Activated CD4-positive, alpha-beta T cell treated with anti-CD3 and anti-CD28 coated beads, Interleukin-2, amount 50 U/mL, for 1 hour (primary cell): ENCODE measurements at regions not wholly inside any gene's neighbourhood (a gene's known extent, or its start where the extent isn't known, plus 50 kb on each side); places are given as distances from the start of the nearest gene placed in this dataset.
"Not testable (repeated sequence)": the region's sequence is repeated elsewhere in the genome, so short reads cannot be mapped to it uniquely, and the experiment has no call there.

Experiments used
- DNase-seq: peaks from one replicate; pipeline ENCODE4 v3.0.0-alpha.2; 2020

DNA sequence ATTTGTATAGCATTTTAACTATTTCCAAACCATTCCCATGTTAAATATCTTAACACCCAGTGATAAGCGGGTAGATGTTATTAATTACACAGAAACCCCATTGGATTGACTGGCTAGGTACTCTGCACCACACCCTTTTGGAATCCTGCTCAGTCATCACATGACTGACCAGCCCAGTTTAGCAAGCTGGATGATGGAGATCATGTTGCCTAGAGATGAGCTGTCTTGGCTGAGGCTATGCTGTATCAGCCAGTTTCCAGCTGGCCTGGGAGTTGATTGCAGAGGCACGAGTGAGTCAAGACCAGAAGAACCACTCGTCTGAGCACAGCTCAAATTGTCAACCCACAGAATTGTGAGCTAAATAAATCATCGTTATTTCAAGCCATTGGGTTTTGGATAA, 124.6 kb downstream of the ZNF621 start:
- no peak for DNase-seq

DNA sequence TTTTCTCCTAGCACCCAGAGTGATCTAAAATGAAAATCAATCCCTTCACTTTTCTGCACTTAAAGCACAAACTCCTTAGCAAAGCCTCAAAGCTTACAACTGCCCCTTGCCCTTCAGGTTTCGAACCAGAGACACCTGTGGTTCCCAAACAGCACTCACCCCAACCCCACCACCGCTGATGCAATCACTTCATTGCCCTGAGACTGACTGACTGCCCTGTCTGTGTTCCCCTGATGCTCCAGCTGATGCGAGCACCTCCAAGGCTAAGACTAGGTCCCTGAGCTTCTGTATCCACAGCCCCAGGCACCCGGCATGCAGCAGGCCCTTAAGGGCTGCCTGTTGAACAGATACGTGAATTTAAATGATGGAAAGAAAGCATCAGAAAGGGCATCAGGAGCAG, 127.3 kb downstream of the ZNF621 start:
- no peak for DNase-seq

DNA sequence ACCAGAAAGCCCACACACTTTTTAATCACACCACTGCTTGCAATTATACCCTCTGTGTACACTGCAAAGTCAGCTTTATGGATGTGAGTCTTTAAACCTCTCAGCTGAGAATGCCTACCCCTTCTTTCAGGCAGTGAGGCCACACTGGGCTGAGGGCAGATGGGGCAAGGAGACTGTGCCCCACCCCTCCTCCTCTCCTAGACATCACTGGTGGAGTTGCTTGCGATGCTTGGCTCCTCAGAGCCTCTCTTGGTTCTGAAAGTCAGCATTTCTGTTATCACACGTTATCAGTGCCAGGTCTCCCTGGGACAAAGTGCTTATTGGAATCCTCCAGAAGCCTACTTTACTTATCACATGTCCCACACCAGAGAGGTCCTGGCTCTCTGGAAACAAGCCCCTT, 128.2 kb downstream of the ZNF621 start:
- no peak for DNase-seq

DNA sequence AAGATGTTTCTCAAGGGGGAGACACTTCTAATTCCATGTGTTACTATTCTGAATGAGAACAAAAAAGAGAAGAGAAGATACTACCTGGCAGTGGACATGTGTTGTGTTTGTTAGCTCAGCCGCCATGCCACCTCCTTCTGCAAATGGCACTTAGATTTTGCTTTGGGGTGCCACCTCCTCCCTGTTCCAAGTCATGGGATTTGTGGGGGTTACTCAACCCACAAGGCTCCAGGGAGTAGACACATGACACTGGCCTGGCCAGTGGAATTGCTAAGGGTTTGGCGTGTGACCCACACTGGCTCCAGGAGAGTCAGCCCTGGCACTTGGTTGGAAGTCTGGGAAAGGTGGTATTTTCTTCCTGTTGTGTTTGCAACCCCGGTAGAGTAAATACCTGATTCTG, 129.1 kb downstream of the ZNF621 start:
- DNase-seq = no peak

DNA sequence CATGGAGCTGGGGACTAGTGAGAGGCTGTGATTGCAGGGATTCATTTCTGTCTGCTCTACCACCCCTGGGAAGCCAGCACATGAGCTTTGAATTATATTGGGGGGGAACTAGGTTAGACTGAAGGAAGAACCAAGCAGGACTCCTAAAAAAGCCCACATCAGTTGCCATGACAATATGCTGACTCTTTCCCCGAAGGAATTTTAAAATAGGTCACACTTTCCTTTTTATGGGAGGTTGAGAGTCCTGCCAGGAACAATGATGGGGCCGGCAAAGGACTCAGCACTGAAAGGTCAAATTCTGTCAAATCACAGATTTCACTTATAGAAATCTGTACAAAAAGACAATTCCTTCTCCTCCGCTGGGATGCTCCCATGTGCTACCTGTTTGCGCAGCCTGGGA, 130.8 kb downstream of the ZNF621 start:
- DNase-seq = no peak

DNA sequence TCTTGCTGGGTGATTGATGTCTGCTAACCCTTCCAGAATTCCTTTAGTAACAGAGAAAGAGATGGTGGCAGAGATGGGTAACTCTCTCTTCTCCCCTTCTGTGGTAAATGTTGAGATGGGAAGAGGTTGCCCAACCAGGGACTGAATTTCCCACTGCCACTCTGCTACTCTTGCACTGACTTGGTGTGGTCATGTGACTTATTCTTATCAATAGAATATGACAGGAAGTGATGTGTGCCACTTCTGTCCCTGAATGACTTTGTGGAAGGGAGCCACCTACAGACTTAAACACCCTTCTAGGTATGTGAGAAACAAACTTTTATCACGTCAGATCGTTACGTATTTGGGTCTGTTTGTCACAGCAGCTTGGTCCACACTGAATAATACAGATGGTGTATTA, 132.9 kb downstream of the ZNF621 start:
- no peak for DNase-seq

DNA sequence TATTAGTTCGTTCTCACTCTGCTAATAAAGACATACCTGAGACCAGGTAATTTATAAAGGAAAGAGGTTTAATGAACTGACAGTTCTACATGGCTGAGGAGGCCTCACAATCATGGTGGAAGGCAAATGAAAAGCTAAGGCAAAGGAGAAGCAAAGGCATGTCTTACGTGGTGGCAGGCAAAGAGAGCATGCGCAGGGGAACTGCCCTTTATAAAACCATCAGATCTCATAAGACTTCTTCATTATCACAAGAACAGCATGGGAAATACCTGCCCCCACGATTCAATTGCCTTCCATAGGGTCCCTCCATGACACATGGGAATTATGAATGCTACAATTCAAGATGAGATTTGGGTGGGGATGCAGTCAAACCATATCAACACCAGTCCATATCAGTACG, 133.5 kb downstream of the ZNF621 start:
- DNase-seq = no peak

DNA sequence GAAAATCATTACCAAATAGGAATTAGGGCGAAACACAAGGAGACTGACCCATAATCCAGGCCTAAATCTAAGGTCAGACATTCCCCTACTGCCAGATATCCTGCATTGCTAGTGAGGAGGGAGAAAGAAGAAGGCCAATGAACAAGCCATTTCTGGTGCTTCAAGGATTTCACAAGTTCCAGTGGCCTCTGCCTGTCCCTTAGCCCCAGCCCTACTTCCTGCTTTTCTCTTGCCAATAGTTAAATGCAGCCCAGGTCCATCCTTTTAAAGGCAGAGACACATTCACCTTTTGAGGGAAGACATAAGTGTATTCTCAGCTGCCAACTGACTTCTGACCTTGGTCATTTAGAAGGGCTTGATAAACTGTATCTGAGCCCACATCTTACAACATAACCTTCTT, 135.8 kb downstream of the ZNF621 start:
- no peak for DNase-seq

DNA sequence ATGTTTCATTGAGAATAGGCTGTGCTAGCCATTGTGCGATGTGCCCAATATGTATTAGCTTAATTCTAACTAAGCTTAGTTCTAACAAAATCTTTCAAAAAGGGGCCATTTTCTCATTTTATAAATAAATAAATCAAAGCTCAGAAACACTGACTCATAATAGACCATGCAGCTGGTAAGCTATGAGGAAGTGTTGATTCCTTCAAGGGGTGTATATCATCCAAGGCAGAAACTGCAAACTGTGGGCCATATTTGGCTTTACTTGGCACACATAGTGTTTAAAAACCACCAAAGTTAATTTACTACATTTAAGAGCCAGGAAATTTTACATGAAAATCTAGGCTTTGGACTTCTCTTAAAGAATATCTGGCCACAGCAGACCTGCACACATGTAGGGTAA, 136.5 kb downstream of the ZNF621 start:
- DNase-seq = no peak

DNA sequence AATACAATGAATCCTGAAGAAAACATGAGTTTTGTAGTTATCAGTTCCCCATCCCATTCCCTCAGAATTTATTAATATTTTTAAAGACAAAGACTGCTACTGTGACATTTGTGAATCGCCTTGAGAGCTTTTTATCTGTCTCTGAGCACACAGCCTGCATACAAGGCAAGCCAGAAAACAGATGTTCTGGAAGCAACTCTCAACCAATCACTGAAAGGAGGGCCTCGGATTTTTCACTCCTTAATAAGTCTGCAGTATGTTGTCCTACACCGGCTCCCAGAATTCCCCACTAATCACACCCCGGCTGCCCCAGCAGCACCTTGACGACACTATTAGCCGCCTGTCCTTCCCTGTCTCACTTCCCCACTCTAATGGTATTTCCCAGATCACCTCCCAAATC, 138.5 kb downstream of the ZNF621 start:
- no peak for DNase-seq

DNA sequence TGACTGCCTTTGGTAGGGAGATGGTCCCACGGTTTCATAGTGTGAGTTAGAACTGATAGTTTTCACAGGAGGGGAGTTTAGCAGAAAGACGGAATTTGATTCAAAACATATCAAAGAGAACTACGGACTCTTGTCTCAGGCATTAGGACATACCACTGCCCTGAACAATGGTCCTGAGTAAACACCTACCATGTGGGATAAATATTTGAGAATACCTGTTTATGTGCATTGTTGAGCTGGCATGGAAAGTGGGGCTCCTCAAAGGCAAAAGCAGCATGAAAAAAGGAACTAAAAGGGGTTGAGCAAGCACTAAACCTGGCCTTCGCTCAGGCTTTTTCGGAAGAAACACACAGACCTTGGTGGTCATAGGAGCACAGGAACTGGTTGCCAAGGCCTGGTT, 144.4 kb downstream of the ZNF621 start:
- DNase-seq = no peak

DNA sequence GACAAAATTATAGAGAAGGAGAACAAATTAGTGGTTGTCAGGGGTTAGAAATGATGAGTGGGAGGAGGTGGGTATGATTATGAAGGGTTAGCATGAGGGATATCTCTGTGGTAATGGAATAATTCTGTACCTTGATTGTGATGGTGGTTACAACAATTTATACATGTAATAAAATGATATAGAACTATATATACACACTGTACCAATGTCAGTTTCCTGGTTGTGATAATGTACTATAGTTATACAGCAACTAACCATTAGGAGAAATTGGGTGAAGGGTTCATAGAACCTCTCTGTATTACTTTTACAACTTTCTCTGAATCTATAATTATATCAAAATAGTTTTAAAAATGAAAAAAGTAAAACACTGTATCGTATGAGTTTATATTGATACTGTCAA, 148.1 kb downstream of the ZNF621 start:
- no peak for DNase-seq

DNA sequence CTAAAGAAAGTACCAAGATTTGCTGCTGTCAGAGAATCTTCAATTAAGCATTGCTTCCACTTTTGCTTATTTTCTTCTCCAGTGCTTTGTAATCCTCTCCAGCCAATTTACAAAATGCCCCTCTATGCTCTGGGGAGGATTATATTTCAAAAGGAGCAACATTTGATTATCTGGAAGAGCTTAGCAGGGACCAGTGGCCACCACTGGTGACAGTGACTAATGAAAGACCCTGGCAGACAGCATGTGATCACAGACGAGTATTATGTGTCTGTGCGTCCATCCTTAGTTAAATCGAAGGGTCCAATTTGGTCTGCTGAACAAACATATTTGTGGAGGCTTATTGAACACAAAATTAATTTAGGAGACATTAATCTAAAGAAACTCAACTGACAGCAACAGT, 152.6 kb downstream of the ZNF621 start:
- DNase-seq = no peak

DNA sequence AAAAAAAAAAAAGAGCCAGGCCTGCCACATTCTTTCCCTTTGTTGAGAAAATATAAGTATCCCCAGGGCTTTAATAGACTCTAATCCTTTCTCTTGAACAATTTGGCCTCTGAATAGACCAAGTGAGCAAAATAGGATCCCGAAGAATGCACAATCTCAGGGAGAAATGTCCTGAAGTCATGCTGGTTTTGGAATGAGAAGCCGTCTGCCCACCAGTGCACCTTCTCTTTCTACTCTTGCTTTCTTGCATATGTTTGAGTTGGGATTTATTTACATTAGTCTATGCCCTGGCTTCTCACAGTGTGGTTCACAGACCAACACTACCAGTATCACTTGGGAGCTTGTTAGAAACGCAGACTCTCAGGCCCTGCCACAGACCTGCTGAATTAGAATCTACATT, 153.0 kb downstream of the ZNF621 start:
- no peak for DNase-seq

DNA sequence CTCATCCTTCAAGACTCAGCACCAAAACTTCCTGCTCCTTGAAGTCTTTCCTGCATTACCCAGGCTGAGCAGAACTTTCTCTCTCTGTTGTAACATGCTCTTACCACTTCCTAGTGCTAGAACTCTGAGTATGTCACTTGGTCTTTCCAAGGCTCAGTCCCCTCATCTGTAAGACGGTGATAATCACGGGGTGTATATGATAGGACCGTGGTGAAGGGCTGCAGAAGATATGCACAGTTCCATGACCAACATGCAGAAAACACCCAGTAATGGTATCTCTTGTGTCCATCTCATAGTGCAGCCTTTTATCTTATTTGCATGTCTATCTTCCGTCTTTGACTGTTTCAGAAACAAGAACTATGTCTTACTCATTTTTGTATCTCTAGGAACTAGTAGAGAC, 154.5 kb downstream of the ZNF621 start:
- no peak for DNase-seq

DNA sequence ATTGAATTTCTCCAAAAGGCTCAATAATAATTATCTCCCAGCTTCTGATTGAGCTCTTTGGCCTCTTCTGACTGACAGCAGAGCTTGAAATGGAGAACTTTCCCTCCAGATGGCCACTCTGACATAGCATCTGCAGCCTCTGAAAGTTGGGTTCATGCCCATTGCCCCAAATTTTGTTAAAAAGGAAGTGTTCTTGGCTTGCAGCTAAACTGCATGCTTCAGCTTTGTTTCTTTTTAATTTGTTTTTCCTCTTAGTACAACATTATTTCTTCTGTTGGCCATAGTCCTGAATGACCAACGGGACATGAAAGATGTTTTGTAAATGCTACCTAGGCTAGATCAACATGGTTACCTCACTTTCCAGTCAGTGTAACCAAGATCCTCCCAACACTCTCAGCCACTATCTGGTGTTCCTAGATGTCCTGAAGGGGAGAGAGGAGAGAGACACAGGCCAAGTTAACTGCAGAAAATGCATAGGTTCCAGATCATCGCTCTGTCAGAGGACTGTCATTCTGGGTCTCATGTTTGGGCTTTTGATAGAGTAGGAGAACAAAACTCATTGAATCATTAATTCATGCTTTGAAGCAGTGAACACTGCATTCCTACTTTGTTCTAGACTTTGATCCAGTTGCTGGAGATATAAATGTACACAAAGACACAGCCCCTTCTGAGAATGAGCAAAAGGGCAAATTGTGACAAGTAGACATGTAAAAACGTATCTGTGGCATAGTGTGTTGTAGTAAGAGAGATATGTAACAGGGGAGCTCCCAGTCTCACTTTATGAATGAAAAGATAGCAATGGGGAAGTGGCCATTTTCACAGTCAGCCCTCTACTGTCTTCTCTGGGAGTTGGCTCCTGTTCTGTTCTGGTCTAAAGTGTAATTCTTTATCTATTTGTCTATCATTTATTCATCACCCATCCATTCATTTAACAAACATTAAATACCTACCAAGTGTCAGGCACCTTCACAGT, 156.2 kb downstream of the ZNF621 start:
- no peak for DNase-seq

DNA sequence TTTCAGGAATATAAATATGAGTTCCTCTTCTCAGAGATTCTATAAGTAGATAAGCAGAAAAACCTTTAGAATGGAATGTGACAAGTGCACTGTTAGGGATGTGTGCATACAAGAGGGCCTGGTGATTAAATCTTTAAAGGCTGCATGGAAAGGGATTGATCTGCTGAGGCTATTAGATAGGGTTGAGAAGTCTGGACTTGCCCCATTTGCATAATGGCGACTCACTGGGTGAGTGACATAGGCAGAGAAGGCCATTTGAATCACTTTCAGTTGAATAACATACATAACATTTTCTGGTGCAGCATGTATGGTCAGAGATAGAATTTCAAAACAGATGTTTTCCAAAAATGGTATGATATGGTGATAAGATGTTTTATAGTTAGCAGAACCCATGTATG, 156.9 kb downstream of the ZNF621 start:
- no peak for DNase-seq

DNA sequence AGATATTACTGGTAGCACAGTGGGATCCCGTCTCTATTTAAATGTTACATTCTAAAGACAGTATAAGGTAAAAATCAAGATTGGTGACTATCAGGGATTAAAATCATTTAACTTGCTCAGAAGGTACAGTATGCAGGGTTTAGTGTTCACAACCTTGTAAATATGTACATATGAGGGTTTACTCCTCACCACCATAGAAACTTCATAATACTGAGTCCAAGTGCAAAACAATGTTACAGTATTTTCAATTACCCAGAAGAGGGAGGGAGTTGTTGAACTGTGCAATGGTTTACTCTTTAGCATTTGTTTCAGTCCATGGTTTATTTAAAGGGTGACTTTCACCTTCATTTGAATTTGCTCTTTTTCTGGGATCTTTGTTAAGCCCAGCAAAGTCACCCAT, 165.1 kb downstream of the ZNF621 start:
- no peak for DNase-seq

DNA sequence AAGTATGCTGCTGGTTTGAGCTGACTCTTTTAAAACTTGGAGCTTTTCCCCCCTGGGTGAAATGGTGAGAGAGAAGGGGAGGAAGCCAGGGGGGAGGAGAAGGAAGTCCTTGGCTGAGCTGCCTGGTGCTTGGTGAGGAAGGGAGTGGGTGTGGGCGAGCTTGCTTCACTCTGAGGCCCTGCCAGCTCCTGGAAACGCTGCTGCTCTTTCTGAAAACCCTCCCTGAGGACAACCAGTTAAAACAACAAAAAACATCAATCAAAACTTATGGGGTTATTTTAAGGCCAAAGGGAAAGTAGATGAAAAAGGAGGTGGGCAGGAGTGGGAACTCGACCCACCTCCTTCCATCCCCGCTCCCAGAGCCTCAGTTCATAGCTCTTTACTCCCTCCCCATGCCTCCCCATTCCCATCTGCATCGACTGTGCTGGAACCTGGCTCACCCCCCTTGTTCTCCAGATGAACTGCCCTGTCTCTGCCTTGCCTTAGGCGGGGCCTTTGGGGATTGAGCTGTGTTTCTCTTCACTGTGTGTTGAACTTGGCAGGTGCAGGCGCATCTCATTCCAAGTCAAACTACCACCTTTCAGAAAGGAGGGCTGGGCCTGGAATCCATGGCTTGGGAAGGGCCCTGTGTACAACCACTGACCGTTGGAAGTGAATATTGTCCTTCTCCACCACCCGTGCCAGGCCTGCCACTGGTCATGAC, 166.1 kb downstream of the ZNF621 start:
- no peak for DNase-seq

DNA sequence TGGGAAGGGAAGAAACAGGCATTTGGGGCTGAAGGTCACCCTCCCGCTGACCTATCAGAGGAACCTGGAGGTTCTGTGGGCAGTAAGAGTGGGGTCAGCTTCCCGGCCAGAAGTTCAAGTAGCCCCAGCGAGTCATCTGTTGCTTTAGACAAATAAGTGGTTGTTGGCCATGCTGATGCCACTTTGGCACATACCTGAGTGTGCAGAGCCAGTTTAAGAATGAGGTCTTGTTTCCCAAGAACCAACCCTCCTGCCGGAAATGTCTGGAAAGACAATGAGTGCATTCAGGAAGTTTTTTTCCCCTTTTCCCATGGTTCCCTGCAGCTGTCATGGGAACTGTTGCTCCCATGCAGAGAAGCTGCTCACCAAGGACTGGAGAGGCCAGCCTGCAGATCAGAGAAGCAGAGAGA, 166.7 kb downstream of the ZNF621 start:
- no peak for DNase-seq

DNA sequence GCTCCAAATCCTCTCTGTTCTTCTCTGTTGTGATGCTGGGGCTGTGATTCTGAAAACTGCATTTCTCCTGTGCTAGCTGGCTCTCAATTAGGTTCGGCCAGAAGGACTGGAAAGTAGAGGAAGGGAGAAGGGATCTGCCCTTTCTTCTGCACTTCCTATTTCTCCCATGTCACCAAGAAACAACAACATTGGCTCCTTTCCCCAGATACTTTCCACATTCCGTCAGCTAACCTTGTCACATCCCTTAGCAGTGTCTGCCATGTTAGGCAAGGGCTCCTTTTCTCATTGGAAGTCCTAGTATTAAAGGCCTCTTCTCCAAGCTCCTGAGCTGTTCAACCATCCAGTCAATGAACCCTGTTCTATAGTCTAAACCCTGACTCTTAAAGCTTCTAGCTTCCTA, 171.1 kb downstream of the ZNF621 start:
- no peak for DNase-seq

DNA sequence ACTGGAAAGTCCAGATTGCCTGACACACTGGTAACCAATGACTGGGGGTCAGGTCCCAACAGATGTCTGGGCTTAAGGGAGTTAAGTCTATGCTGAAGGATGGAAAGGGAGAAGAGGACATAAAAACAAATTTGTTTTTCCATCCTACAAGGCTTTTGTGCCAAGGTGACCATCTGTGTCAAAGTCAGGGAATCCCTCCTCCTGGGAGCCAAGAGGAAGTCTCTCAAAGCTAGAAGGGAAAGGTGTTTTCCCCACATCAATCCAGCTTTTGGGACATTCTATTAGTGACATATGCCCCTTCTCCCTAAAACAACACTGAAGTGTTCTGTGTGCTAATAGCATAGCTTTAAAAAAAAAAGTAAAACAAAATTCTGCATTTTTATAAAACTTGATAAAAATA, 173.9 kb downstream of the ZNF621 start:
- DNase-seq = not testable (repeated sequence)

DNA sequence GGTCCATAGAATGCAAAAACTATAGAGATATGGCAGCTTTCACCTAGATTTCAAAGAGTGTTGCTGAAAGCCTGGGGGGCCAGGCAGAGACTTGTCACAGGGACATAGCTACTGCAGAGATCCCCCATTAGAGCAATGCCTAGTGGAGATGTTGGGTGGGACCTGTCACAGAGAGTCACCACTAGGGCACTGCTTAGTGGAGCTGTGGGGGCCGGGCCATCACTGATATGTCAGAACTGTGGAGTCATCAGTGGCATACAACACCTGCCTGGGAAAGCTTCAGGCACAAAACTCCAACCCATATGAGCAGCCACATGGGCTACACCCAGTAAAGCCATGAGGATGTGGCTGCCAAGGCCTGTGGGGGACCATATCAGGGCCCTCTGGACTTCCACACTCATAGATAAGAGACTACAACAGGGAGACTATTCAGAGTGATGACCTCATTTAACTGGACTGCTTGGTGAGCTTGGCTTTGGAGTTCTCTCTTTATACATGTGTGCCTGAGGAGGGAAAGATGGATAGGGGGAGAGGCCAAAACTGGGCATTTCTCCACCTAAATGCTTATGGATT, 176.3 kb downstream of the ZNF621 start:
- DNase-seq = no peak

DNA sequence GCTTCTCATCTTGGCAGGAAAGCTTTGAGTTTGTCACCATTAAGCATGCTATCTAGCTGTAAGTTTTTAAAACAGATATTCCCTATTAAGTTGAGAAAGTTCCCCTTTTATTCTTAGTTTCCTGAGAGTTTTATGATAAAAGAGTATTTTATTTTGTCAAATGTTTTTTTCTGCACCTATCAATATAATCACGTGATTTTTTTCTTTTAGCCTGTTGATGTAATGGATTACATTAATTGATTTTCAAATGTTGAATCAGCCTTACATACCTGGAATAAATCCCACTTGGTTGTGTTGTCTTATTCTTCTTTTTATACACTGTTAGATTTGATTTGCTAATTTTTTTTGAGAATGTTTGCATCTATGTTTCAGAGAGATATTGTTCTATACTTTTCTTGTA, 179.5 kb downstream of the ZNF621 start:
- no peak for DNase-seq
